ENCODE measurements at regions not wholly inside any gene's neighbourhood (a gene's known extent, or its start where the extent isn't known, plus 50 kb on each side); places are given as distances from the start of the nearest gene placed in this dataset.

- TF ChIP-seq POLR2A (IDR thresholded peaks at IDR 0.05) (no peak), CTCF (IDR thresholded peaks at IDR 0.05 in 4 of 5, conservative IDR thresholded peaks at IDR 0.05 in 1 of 5) (no peak)
Observed at GRCh38 chr7:17440831-17441230, 142.4 kb downstream of the AHR start.
